HG03571 (cell line): ENCODE measurements at regions not wholly inside any gene's neighbourhood (a gene's known extent, or its start where the extent isn't known, plus 50 kb on each side); places are given as distances from the start of the nearest gene placed in this dataset.
"Not testable (repeated sequence)": the region's sequence is repeated elsewhere in the genome, so short reads cannot be mapped to it uniquely, and the experiment has no call there.

Experiments
- ATAC-seq: cut with Tn5 transposase; IDR thresholded peaks from one replicate; pipeline ENCODE4 v1.9.1; 2021; ENCODE audit not compliant: unreplicated experiment

DNA sequence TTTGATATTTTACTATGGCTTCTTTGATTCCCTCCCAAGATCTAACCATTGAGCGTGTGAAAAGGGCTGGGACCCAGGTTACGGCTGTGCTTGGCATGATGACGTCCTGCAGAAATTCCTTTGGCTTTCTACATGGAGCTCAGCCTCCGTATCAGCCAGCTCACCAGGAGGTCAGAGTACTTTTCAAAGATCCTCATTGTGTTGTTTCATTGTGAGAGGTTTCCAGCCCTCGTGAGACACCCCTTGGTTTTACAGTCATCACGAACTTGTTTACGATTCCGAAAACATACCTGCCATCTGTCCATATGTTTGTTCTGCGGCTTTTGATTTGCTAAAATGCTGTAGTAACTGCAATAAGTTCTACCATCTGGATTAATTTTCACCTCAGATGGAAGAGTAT, 453.1 kb downstream of the TMEM121 start:
- ATAC-seq, result no peak

DNA sequence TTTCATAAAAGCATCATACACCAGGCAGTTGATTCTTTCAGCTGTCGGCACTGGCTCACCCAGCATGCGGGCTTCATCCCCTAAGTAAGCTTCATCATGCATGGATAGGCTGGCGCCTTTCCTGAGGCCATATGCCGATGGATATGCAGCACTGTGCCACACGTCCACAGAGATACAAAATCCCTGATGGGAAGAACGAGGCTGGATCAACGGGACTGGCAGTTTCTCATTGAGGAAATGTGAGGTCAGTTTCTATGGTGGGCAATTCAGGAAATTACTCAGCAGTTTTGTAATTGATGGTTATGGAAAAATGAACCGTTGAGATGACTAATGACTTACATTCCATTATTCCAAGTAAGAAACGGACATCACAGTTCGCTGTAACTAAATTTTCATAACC, 453.8 kb downstream of the TMEM121 start:
- ATAC-seq, result no peak

- not testable (repeated sequence) for ATAC-seq
Observed at GRCh38 chr14:105981517-105982302, 455.3 kb downstream of the TMEM121 start.

DNA sequence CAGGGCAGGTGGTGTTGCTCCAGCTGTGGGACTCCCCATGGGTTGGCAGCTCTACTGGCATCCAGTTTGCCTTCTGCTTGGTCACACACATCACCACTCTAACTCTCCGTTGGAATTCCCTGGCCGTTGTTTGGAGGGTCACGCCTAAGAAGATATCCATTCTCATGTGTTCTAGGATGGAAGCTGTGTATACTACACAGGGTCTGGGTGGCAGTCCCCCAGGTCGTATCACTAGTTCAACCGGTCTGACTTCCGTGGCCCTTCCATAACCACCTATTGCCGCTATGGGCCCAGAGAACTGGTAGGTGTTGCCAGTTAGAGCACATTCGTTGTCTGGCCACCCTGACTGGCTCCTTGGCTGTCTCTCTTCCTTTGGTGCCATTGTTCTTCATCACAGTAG, 456.3 kb downstream of the TMEM121 start:
- no peak for ATAC-seq

- ATAC-seq, result no peak
Observed at GRCh38 chr14:105986894-105987284, 460.5 kb downstream of the TMEM121 start.

DNA sequence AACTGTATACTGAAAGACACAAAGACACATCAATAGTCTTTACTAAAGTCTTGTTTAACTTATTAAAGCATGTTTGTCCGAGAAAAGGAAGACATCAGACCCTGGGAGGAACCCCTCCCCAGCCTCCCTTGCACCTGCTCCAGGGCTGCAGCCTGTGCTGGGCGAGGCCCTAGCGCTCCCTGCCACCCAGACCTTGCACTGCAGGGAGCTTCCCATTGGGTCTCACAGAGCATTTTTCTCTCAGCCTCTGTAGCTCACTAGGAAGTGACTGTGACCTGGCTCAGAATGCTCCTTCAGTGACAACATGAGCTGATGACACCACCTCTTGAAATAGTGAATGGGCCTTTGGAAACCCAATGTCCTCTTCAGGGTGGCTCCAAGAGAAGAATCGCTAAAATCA, 461.2 kb downstream of the TMEM121 start:
- no peak for ATAC-seq

DNA sequence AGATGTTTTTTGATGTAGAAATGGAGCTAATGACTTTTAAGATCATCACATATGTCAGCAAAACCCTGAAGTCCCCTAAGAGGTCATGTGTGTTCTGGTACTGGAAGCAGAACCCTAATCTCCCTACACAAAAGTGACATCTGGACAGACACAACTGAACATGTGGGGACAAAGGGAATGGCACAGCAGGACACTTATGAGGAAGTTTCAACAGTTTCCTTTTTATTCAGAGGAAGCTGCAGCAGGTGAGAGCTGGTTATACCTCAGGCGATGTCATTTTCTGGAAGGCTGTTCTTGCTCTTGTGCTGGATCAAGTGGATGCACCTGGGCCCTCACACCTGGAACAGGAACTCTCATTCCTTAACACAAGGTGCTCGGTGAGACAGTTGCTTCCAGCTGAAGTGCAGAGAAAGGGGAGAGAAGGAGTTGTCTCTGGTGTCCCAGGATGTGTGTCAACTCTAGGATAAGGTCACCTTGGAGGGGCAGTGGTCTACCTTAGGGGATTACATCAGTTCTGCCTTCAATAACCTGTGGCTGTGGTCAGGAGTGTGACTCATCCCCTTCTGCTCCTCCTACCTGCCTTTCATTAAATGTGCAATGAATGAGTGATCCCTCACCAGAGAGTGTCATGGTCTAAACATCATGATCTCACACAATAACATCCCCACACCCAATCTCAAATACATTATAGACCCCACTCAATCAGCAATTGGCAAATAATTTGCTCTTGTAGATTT, 463.4 kb downstream of the TMEM121 start:
- no peak for ATAC-seq

GRCh38 chr14:105991677-105992076, 465.3 kb downstream of the TMEM121 start:
- not testable (repeated sequence) for ATAC-seq

DNA sequence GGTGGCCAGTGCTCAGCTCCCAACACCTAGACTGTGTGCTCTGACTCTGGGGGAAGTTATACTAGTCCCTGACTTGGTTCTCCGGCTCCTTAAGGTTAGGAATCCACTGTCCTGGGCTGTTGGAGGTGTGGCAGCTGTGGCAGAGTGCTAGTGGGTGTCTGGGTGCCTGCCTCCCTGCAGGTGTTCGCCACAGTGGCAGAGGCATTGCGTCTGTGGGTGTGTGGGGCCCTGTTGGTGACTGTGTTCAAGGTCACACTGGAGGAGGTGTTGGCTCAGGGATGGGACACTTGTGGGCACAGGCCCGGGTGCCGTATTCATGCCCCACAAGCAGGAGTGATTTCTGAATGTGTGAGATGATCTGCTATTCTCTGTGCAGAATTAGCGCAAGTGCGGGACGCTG, 467.4 kb downstream of the TMEM121 start:
- no peak for ATAC-seq

DNA sequence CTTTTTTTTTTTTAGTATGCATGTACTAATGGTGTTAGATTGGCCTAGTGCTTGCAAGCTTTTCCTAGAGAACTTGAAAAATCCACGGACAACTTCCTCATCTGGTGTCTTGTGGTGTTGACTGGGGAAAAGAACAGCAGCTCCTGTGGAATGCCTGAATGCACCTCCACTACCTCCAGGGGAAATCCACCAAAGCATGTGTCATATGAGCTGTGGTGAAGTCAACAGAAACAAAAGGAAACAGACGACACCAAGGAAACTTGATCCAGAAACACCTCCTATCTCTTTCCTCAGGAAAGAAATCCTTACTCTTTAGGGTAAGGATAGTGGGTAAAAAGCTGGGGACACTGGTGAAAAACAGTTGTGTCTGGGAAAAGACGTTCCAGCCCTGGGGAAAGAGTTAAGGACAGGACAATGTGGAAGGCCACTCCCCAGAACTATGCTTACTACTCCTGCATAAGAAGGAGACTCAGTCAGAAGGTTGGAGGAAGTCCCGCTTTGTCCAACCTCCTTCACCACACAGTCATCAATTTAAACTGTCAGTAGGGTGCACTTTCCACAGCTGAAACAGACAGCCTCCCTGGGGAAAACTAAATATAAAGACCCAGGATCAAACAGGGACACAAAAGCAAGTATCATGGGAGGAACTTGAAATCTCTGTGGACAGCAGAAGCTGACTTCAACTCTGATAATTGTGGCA, 468.8 kb downstream of the TMEM121 start:
- ATAC-seq, result not testable (repeated sequence)

GRCh38 chr14:105998597-105998996, 472.2 kb downstream of the TMEM121 start:
- ATAC-seq, result not testable (repeated sequence)

DNA sequence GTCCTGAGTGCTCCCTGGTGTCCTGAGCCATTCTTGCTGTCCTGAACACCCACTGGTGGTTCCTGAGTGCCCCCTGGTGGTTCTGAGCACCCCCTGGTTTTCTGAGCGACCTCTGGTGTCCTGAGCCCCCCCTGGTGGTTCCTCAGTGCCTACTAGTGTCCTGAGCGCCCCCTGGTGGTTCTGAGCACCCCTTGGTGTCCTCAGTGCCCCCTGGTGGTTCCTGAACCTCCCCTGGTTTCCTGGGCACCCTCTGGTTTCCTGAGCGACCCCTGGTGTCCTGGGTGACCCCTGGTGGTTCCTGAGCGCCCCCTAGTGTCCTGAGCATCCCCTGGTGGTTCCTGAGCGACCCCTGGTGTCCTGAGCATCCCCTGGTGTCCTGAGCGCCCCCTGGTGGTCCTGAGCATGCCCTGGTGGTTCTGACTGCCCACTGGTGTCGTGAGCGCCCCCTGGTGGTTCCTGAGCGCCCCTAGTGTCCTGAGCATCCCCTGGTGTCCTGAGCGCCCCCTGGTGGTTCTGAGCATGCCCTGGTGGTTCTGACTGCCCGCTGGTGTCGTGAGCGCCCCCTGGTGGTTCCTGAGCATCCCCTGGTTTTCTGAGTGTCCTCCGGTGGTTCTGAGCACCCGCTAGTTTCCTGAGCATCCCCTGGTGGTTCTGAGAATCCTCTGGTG, 473.1 kb downstream of the TMEM121 start:
- ATAC-seq, result peak; percentile 62

GRCh38 chr14:106000029-106000511, 473.7 kb downstream of the TMEM121 start:
- ATAC-seq, result peak; percentile 31

- not testable (repeated sequence) for ATAC-seq
Observed at GRCh38 chr14:106001277-106001676, 474.9 kb downstream of the TMEM121 start.

DNA sequence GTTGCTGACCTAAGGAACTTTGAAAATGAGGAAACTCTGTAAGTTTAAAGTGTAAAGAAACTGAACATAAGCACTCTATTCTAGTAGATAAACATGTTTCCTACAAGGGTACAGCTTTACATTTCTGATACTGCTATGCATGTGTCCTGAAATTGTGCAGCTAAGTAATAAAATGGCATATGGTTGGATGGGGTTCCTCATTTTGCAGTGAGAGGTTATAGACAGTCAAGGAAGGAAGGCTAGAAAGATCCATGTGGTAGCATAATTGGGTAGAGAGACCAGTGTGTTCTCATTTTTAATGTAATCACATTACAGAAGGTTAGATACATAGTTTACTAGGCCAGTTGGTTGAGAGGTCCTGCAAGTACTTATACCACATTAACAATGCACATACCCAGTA, 477.0 kb downstream of the TMEM121 start:
- no peak for ATAC-seq

- not testable (repeated sequence) for ATAC-seq
Observed at GRCh38 chr14:106004937-106005795, 478.8 kb downstream of the TMEM121 start.

DNA sequence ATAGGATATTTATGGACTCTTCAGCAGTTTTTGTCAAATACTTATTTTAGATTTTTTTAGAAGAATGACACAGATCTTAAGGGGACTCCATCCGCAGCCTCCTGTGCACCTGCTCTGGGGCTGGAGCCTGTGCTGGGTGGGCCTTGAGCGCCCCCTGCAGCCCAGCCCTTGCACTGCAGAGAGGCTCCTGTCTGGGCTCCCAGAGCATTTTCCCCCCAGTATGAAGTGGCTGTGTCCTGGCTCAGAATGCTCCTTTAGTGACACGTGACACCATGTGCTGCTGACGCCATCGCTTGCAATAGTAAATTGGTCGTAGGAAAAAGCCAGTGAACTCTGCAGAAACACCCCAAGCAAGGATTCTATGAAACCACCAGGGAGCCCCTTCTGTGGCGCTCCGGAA, 479.7 kb downstream of the TMEM121 start:
- not testable (repeated sequence) for ATAC-seq

- not testable (repeated sequence) for ATAC-seq
Observed at GRCh38 chr14:106006716-106007115, 480.3 kb downstream of the TMEM121 start.

GRCh38 chr14:106010783-106011182, 484.4 kb downstream of the TMEM121 start:
- no peak for ATAC-seq
